ENCODE measurements at regions not wholly inside any gene's neighbourhood (a gene's known extent, or its start where the extent isn't known, plus 50 kb on each side); places are given as distances from the start of the nearest gene placed in this dataset.

DNA sequence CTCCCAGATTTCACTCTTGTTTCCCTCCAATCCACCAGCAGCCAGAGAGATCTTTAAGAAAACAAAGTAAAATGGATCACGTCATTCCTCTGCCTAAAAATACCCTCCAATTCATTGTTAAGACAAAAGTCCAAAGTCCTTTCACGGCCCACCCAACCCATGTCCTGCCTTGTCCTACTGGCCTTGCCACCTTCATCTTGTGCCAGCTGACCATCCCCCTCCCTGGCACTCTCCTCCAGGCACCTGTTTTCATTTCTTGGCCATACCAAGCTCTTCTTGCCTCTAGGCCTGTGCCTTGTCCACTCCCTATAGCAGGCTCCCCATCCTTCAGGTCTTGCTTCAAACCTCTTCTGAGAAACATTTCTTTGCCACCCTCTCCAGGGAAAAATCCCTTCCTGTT, 307.6 kb downstream of the MSX2 start:
- no peak overlapping the region for H2BK20ac ChIP-seq (ENCODE audit: low read depth, low read length)
- no peaks in the 10 kb centered on the region for H3K36me3 ChIP-seq (ENCODE audit: control insufficient read depth, insufficient read depth, low read length)
- no peak overlapping the region for H2BK120ac ChIP-seq (ENCODE audit: low read depth, low read length)
- no peak overlapping the region for H4K91ac ChIP-seq (ENCODE audit: insufficient read depth, low read depth, low read length)
- no peaks in the 10 kb centered on the region for H3K9me1 ChIP-seq (ENCODE audit: insufficient read depth, low read length)
- no peak overlapping the region for H4K5ac ChIP-seq (ENCODE audit: low read depth, low read length)
- POLR2A ChIA-PET (ENCODE audit: unreplicated experiment) = no interaction called here
- H4K8ac ChIP-seq (ENCODE audit: low read depth in 2 of 2, low read length in 2 of 2) = no peak overlapping the region
- no peak overlapping the region for H2BK5ac ChIP-seq (ENCODE audit: low read depth, low read length, poor library complexity, severe bottlenecking)
- no peak overlapping the region for H2AK5ac ChIP-seq (ENCODE audit: low read depth, low read length)
- H3K4me3 ChIP-seq (ENCODE audit: insufficient read depth, low read depth, low read length) = no peak overlapping the region
- ATAC-seq (ENCODE audit: low read depth) (no peak), DNase-seq (no peak)
- H3K4me1 ChIP-seq (ENCODE audit: control insufficient read depth, insufficient read depth, low read length) = no peaks in the 10 kb centered on the region
- no peak overlapping the region for H3K23ac ChIP-seq (ENCODE audit: low read depth, low read length)
- H3K4ac ChIP-seq (ENCODE audit: low read depth, low read length) = no peak overlapping the region
- no TSS peak for BruUV-seq (replicated peaks)
- H4K20me1 ChIP-seq (ENCODE audit: insufficient read depth, low read length) = no peaks in the 10 kb centered on the region
- WGBS, 2 experiments (ENCODE audit: extremely low coverage in 2 of 2, insufficient read length in 1 of 2) = 52% methylated on average over 2 of the region's 2 CpGs; no CpG with 5 or more reads in 1 of the 2 experiments
- intact Hi-C loops (cut with micrococcal nuclease) (no loop called here), in situ Hi-C loops (cut with MboI; ENCODE audit: low sequenced_read_pairs) (no loop called here), dilution Hi-C loops (cut with HindIII; ENCODE audit: low sequenced_read_pairs, unreplicated experiment) (no loop called here)
- no peak overlapping the region for H2BK15ac ChIP-seq (ENCODE audit: low read depth, low read length)
- peaks cover 13% of the 10 kb centered on the region for H3K9me3 ChIP-seq (ENCODE audit: control insufficient read depth, insufficient read depth, low read length)
- H3K18ac ChIP-seq (ENCODE audit: low read depth, low read length) = no peak overlapping the region
- H3K14ac ChIP-seq (replicated peaks; ENCODE audit: low read depth, low read length) = no peak overlapping the region
- H2AFZ ChIP-seq (replicated peaks; ENCODE audit: low read length, poor library complexity) = no peak overlapping the region
- TF ChIP-seq SMC3 (IDR thresholded peaks at IDR 0.05; ENCODE audit: low read depth, low read length) = no peak
- TF ChIP-seq RFX5 (IDR thresholded peaks at IDR 0.05; ENCODE audit: low read depth, low read length) = no peak
- TF ChIP-seq CEBPB (IDR thresholded peaks at IDR 0.05; ENCODE audit: low read depth, low read length) = no peak
- no peak for TF ChIP-seq CHD1 (IDR thresholded peaks at IDR 0.05; ENCODE audit: low read depth, low read length)
- TF ChIP-seq, protein P1, sequence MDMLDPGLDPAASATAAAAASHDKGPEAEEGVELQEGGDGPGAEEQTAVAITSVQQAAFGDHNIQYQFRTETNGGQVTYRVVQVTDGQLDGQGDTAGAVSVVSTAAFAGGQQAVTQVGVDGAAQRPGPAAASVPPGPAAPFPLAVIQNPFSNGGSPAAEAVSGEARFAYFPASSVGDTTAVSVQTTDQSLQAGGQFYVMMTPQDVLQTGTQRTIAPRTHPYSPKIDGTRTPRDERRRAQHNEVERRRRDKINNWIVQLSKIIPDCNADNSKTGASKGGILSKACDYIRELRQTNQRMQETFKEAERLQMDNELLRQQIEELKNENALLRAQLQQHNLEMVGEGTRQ (IDR thresholded peaks at IDR 0.05; ENCODE audit: low read depth, low read length) = no peak
- TF ChIP-seq RCOR1 (IDR thresholded peaks at IDR 0.05; ENCODE audit: insufficient replicate concordance, low read length) = no peak
- TF ChIP-seq, protein P2, sequence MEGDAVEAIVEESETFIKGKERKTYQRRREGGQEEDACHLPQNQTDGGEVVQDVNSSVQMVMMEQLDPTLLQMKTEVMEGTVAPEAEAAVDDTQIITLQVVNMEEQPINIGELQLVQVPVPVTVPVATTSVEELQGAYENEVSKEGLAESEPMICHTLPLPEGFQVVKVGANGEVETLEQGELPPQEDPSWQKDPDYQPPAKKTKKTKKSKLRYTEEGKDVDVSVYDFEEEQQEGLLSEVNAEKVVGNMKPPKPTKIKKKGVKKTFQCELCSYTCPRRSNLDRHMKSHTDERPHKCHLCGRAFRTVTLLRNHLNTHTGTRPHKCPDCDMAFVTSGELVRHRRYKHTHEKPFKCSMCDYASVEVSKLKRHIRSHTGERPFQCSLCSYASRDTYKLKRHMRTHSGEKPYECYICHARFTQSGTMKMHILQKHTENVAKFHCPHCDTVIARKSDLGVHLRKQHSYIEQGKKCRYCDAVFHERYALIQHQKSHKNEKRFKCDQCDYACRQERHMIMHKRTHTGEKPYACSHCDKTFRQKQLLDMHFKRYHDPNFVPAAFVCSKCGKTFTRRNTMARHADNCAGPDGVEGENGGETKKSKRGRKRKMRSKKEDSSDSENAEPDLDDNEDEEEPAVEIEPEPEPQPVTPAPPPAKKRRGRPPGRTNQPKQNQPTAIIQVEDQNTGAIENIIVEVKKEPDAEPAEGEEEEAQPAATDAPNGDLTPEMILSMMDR (conservative IDR thresholded peaks at IDR 0.05; ENCODE audit: low read depth, low read length) = no peak
- no peak for TF ChIP-seq POLR2A (IDR thresholded peaks at IDR 0.05; ENCODE audit: low read depth, low read length)
- TF ChIP-seq, protein P3, sequence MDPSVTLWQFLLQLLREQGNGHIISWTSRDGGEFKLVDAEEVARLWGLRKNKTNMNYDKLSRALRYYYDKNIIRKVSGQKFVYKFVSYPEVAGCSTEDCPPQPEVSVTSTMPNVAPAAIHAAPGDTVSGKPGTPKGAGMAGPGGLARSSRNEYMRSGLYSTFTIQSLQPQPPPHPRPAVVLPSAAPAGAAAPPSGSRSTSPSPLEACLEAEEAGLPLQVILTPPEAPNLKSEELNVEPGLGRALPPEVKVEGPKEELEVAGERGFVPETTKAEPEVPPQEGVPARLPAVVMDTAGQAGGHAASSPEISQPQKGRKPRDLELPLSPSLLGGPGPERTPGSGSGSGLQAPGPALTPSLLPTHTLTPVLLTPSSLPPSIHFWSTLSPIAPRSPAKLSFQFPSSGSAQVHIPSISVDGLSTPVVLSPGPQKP (IDR thresholded peaks at IDR 0.05; ENCODE audit: borderline replicate concordance, low read depth, low read length) = no peak
- TF ChIP-seq MAZ (IDR thresholded peaks at IDR 0.05; ENCODE audit: borderline replicate concordance, low read depth, low read length) = no peak
- H3K27ac ChIP-seq (ENCODE audit: insufficient read depth, low read length) = no peak overlapping the region
- H3K79me1 ChIP-seq (ENCODE audit: low read depth in 1 of 2, low read length in 2 of 2) = no peaks in the 10 kb centered on the region
- no peak overlapping the region for H3K9ac ChIP-seq (ENCODE audit: low read depth, low read length)
- no peak overlapping the region for H3K4me2 ChIP-seq (ENCODE audit: low read depth, low read length)
- CTCF ChIA-PET = no interaction called here
- no peak overlapping the region for H3K56ac ChIP-seq (ENCODE audit: extremely low read depth, insufficient read depth, low read length)
- H3K27me3 ChIP-seq (ENCODE audit: control insufficient read depth, insufficient read depth, low read length) = no peaks in the 10 kb centered on the region
- H2AK9ac ChIP-seq (replicated peaks; ENCODE audit: low read depth, low read length, poor library complexity) = no peak overlapping the region
